ENCODE measurements at regions not wholly inside any gene's neighbourhood (a gene's known extent, or its start where the extent isn't known, plus 50 kb on each side); places are given as distances from the start of the nearest gene placed in this dataset.

DNA sequence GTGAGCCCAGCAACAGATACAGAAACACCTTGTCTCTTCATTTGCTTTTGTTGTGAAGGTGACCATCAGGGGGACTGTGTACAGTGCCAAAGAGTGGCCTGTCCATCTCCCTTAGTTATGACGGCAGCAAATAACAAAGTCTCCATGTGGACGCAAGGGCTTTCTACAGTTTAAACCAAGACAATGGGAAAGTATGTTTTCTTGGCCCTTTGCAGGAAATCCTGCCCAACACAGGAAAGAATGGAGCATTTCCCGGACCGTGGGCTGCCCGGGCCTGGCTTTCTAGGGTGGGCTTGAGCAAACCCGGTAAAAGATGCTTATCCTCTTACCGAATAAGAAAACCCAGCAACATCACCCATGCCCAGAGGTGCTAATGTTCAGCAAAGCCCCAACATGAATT is 87.3 kb downstream of the ZBTB18 start:
- no peak for TF ChIP-seq CTCF (IDR thresholded peaks at IDR 0.05)
- no peak for TF ChIP-seq REST (IDR thresholded peaks at IDR 0.05; ENCODE audit: insufficient read depth in 1 of 2, low read depth in 2 of 2, low read length in 1 of 2)
- no peak for TF ChIP-seq POLR2AphosphoS5 (IDR thresholded peaks at IDR 0.05; ENCODE audit: low read depth, low read length)
- TF ChIP-seq TCF7L2 (IDR thresholded peaks at IDR 0.05; ENCODE audit: low read depth, low read length), result no peak

Data from Panc1 (cell line).